ENCODE measurements at regions not wholly inside any gene's neighbourhood (a gene's known extent, or its start where the extent isn't known, plus 50 kb on each side); places are given as distances from the start of the nearest gene placed in this dataset.

DNA sequence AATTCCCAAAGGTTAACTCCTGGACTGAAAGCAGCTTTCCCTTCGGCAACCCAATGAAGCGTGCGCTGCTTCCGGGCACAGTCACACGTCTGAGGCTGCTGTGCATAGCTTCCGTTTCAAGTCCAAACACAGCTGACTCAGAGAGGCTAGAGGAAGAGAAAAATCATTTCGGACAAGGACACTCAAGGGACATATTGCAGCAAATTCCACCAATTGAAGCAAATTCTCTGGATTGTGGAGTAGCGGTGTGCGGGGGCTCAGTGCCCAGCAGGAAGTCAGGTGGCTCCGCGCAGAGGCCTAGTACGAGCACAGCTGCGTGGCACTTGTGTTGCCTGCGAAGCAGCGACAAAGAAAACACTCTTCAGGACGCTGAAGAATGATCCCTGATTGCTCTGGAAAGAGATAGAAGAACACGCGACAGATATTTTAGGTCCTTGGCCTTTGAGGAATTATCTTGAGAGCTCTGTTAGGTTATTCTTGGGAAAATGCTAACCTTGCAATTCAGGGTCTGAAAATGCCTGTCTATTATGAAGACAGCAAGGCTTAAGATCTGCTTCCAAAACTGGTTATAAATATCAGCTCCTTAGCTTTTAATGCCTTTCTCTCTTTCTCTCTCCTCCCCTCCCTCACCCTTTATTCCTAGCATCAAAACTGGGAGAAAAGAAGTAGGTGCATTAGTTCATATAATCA, 352.6 kb upstream of the DLGAP1 start:
- TF ChIP-seq, protein P1, sequence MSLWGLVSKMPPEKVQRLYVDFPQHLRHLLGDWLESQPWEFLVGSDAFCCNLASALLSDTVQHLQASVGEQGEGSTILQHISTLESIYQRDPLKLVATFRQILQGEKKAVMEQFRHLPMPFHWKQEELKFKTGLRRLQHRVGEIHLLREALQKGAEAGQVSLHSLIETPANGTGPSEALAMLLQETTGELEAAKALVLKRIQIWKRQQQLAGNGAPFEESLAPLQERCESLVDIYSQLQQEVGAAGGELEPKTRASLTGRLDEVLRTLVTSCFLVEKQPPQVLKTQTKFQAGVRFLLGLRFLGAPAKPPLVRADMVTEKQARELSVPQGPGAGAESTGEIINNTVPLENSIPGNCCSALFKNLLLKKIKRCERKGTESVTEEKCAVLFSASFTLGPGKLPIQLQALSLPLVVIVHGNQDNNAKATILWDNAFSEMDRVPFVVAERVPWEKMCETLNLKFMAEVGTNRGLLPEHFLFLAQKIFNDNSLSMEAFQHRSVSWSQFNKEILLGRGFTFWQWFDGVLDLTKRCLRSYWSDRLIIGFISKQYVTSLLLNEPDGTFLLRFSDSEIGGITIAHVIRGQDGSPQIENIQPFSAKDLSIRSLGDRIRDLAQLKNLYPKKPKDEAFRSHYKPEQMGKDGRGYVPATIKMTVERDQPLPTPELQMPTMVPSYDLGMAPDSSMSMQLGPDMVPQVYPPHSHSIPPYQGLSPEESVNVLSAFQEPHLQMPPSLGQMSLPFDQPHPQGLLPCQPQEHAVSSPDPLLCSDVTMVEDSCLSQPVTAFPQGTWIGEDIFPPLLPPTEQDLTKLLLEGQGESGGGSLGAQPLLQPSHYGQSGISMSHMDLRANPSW (CRISPR knock-in tag; IDR thresholded peaks at IDR 0.05): no peak
- TF ChIP-seq CBX1 (IDR thresholded peaks at IDR 0.05; ENCODE audit: low read depth) (no peak), ATF7 (IDR thresholded peaks at IDR 0.05) (no peak), POLR2A (conservative IDR thresholded peaks at IDR 0.05) (no peak), ZC3H4 (CRISPR knock-in tag; IDR thresholded peaks at IDR 0.05; ENCODE audit: borderline replicate concordance) (no peak), MTA1 (IDR thresholded peaks at IDR 0.05; ENCODE audit: borderline replicate concordance) (no peak), SNRNP70 (optimal IDR thresholded peaks at IDR 0.05; ENCODE audit: low read depth, low read length) (no peak)
- TF ChIP-seq, protein P2, sequence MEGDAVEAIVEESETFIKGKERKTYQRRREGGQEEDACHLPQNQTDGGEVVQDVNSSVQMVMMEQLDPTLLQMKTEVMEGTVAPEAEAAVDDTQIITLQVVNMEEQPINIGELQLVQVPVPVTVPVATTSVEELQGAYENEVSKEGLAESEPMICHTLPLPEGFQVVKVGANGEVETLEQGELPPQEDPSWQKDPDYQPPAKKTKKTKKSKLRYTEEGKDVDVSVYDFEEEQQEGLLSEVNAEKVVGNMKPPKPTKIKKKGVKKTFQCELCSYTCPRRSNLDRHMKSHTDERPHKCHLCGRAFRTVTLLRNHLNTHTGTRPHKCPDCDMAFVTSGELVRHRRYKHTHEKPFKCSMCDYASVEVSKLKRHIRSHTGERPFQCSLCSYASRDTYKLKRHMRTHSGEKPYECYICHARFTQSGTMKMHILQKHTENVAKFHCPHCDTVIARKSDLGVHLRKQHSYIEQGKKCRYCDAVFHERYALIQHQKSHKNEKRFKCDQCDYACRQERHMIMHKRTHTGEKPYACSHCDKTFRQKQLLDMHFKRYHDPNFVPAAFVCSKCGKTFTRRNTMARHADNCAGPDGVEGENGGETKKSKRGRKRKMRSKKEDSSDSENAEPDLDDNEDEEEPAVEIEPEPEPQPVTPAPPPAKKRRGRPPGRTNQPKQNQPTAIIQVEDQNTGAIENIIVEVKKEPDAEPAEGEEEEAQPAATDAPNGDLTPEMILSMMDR (IDR thresholded peaks at IDR 0.05 in 2 of 3, conservative IDR thresholded peaks at IDR 0.05 in 1 of 3; ENCODE audit: insufficient read depth in 2 of 3, low read depth in 1 of 3, low read length in 3 of 3): no peak
